ENCODE measurements at regions not wholly inside any gene's neighbourhood (a gene's known extent, or its start where the extent isn't known, plus 50 kb on each side); places are given as distances from the start of the nearest gene placed in this dataset.

GRCh38 chr7:133135451-133135850, 53.6 kb upstream of the CHCHD3 start:
- TF ChIP-seq LEF1 (IDR thresholded peaks at IDR 0.05; ENCODE audit: borderline replicate concordance) (no peak), SUZ12 (IDR thresholded peaks at IDR 0.05) (no peak), FOXM1 (IDR thresholded peaks at IDR 0.05; ENCODE audit: borderline replicate concordance) (no peak), FOXA1 (IDR thresholded peaks at IDR 0.05) (no peak), SP1 (IDR thresholded peaks at IDR 0.05) (no peak), PKNOX1 (IDR thresholded peaks at IDR 0.05) (no peak), HDGF (IDR thresholded peaks at IDR 0.05; ENCODE audit: borderline replicate concordance) (no peak), TARDBP (IDR thresholded peaks at IDR 0.05) (no peak), ELF4 (IDR thresholded peaks at IDR 0.05) (no peak), CTBP1 (IDR thresholded peaks at IDR 0.05; ENCODE audit: borderline replicate concordance) (no peak)

All from HEK293T (cell line).